ENCODE measurements at regions not wholly inside any gene's neighbourhood (a gene's known extent, or its start where the extent isn't known, plus 50 kb on each side); places are given as distances from the start of the nearest gene placed in this dataset.

DNA sequence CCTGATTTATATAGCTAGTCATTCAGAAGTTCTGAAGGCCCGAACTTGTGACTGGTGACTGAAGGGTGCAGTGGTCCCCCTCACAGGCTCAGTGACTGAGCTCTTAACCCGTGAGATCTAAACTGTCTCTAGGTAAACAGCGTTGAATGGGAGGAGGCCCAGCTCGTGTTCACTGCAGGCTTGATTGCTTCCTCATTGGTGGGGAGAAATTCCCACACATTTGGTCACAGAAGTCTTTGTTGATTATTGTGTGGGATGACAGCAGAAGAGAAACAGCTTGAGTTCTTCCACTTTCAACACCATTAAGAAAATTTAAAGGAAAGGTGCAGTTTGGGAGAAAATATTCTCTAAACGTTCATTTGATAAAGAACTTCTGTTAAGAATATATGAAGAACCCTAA lies 1178.0 kb downstream of the UQCRFS1 start (continued):
- TF ChIP-seq, protein P1, sequence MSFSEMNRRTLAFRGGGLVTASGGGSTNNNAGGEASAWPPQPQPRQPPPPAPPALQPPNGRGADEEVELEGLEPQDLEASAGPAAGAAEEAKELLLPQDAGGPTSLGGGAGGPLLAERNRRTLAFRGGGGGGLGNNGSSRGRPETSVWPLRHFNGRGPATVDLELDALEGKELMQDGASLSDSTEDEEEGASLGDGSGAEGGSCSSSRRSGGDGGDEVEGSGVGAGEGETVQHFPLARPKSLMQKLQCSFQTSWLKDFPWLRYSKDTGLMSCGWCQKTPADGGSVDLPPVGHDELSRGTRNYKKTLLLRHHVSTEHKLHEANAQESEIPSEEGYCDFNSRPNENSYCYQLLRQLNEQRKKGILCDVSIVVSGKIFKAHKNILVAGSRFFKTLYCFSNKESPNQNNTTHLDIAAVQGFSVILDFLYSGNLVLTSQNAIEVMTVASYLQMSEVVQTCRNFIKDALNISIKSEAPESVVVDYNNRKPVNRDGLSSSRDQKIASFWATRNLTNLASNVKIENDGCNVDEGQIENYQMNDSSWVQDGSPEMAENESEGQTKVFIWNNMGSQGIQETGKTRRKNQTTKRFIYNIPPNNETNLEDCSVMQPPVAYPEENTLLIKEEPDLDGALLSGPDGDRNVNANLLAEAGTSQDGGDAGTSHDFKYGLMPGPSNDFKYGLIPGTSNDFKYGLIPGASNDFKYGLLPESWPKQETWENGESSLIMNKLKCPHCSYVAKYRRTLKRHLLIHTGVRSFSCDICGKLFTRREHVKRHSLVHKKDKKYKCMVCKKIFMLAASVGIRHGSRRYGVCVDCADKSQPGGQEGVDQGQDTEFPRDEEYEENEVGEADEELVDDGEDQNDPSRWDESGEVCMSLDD (tag by site-specific recombination; IDR thresholded peaks at IDR 0.05): no peak
- TF ChIP-seq ZNF146 (tag by site-specific recombination; IDR thresholded peaks at IDR 0.05): no peak
- no peak for TF ChIP-seq ZNF561 (tag by site-specific recombination; IDR thresholded peaks at IDR 0.05; ENCODE audit: borderline replicate concordance)
- TF ChIP-seq, protein P2, sequence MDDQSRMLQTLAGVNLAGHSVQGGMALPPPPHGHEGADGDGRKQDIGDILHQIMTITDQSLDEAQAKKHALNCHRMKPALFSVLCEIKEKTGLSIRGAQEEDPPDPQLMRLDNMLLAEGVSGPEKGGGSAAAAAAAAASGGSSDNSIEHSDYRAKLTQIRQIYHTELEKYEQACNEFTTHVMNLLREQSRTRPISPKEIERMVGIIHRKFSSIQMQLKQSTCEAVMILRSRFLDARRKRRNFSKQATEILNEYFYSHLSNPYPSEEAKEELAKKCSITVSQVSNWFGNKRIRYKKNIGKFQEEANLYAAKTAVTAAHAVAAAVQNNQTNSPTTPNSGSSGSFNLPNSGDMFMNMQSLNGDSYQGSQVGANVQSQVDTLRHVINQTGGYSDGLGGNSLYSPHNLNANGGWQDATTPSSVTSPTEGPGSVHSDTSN (CRISPR knock-in tag; IDR thresholded peaks at IDR 0.05): no peak
- no peak for TF ChIP-seq ZNF585B (tag by site-specific recombination; IDR thresholded peaks at IDR 0.05)

DNA sequence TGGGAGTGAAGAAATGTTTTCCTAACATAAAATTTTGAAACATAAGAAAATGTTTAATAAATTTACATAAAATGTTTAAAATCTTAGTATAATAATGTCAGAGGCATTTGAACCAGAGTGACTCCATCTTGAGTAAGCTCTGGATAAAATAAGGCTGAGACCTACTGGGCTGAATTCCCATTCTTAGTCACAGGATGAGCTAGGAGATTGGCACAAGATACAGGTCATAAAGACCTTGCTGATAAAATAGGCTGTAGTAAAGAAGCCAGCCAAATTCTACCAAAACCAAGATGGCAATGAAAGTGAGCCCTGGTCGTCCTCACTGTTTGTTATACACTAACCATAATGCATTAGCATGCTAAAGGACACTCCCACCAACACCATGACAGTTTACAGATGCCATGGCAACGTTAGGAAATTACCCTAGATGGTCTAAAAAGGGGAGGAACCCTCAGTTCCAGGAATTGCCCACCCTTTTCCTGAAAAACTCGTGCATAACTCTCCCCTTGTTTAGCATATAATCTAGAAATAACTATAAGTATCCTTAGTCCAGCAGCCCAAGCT lies 1184.0 kb downstream of the UQCRFS1 start:
- Histone ChIP-seq H3K9me3 (ENCODE audit: control insufficient read depth, insufficient read depth, low read depth, low read length) (peaks cover 3% of the 10 kb centered on the region), H3K4me3 (ENCODE audit: low read depth, low read length) (no peak overlapping the region), H3K36me3 (ENCODE audit: control insufficient read depth in 2 of 2, insufficient read depth in 1 of 2, low read length in 2 of 2) (no peaks in the 10 kb centered on the region), H3K27ac (ENCODE audit: extremely low read depth, low read depth, low read length) (no peak overlapping the region), H3K4me1 (ENCODE audit: control insufficient read depth, insufficient read depth, low read length) (no peaks in the 10 kb centered on the region)
- TF ChIP-seq ZNF350 (tag by site-specific recombination; IDR thresholded peaks at IDR 0.05): no peak
- TF ChIP-seq, protein P3, sequence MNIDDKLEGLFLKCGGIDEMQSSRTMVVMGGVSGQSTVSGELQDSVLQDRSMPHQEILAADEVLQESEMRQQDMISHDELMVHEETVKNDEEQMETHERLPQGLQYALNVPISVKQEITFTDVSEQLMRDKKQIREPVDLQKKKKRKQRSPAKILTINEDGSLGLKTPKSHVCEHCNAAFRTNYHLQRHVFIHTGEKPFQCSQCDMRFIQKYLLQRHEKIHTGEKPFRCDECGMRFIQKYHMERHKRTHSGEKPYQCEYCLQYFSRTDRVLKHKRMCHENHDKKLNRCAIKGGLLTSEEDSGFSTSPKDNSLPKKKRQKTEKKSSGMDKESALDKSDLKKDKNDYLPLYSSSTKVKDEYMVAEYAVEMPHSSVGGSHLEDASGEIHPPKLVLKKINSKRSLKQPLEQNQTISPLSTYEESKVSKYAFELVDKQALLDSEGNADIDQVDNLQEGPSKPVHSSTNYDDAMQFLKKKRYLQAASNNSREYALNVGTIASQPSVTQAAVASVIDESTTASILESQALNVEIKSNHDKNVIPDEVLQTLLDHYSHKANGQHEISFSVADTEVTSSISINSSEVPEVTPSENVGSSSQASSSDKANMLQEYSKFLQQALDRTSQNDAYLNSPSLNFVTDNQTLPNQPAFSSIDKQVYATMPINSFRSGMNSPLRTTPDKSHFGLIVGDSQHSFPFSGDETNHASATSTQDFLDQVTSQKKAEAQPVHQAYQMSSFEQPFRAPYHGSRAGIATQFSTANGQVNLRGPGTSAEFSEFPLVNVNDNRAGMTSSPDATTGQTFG (tag by site-specific recombination; IDR thresholded peaks at IDR 0.05; ENCODE audit: borderline replicate concordance): no peak
- TF ChIP-seq SP3 (tag by site-specific recombination; IDR thresholded peaks at IDR 0.05): no peak
- TF ChIP-seq, protein P4, sequence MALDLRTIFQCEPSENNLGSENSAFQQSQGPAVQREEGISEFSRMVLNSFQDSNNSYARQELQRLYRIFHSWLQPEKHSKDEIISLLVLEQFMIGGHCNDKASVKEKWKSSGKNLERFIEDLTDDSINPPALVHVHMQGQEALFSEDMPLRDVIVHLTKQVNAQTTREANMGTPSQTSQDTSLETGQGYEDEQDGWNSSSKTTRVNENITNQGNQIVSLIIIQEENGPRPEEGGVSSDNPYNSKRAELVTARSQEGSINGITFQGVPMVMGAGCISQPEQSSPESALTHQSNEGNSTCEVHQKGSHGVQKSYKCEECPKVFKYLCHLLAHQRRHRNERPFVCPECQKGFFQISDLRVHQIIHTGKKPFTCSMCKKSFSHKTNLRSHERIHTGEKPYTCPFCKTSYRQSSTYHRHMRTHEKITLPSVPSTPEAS (tag by site-specific recombination; IDR thresholded peaks at IDR 0.05): no peak
- TF ChIP-seq ZSCAN16 (tag by site-specific recombination; IDR thresholded peaks at IDR 0.05): no peak
- TF ChIP-seq KLF9 (tag by site-specific recombination; IDR thresholded peaks at IDR 0.05; ENCODE audit: low read depth): no peak
- ChIA-PET CTCF (no interaction called here), POLR2A (no interaction called here)

DNA sequence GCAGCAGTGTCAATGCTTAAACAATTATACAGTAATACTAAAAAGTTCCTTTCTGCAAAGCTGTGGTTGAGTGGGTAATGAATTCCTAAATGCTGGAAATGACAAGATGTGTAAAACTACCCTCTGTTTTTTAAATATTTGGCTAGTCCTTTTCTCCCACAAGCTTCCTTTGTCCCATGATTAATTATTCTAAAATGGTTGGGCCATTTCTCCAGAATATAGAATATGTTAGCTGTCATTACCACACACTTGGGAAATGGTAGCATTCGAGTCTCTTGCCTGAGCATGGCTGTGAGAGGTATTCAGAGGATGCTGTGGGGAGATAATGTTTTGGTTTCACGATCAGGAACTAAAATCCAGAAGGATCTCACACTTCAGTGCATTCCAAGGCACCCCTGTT lies 1185.8 kb downstream of the UQCRFS1 start:
- CTCF ChIA-PET: interaction anchor here (0.6 to 1.5 kb wide), 6 partner anchors 14 to 295 kb away, joined by 3 to 8 read pairs (median 3); no protein-coding TSS in a partner anchor

More for the DNA sequence above, 1185.8 kb downstream of the UQCRFS1 start:
- Histone ChIP-seq H3K27ac (ENCODE audit: extremely low read depth, low read depth, low read length) (peak overlapping the region; percentile 24; the same call in 1 of the 2 replicates), H3K9me3 (ENCODE audit: control insufficient read depth, insufficient read depth, low read depth, low read length) (peaks cover 3% of the 10 kb centered on the region), H3K4me1 (ENCODE audit: control insufficient read depth, insufficient read depth, low read length) (no peaks in the 10 kb centered on the region), H3K36me3 (ENCODE audit: control insufficient read depth in 2 of 2, insufficient read depth in 1 of 2, low read length in 2 of 2) (no peaks in the 10 kb centered on the region), H3K4me3 (ENCODE audit: low read depth, low read length) (no peak overlapping the region)
- TF ChIP-seq ZNF660 (tag by site-specific recombination; IDR thresholded peaks at IDR 0.05) (no peak), ZNF350 (tag by site-specific recombination; IDR thresholded peaks at IDR 0.05) (0 out of 2 replicates have a peak, but pooled peaks have one; percentile 28), ZNF488 (tag by site-specific recombination; IDR thresholded peaks at IDR 0.05) (no peak)
- POLR2A ChIA-PET: no interaction called here
